HG03571 (cell line): ENCODE measurements at regions not wholly inside any gene's neighbourhood (a gene's known extent, or its start where the extent isn't known, plus 50 kb on each side); places are given as distances from the start of the nearest gene placed in this dataset.

ENCODE experiments used
- ATAC-seq: cut with Tn5 transposase; IDR thresholded peaks from one replicate; pipeline ENCODE4 v1.9.1; 2021; ENCODE audit not compliant: unreplicated experiment

- ATAC-seq = no peak
Measured at GRCh38 chr5:158378931-158379330, 520.0 kb upstream of the CLINT1 start.

GRCh38 chr5:158376679-158377078, 517.7 kb upstream of the CLINT1 start:
- ATAC-seq = no peak

- ATAC-seq = no peak
Measured at GRCh38 chr5:158375531-158375930, 516.6 kb upstream of the CLINT1 start.

GRCh38 chr5:158373608-158374395, 514.9 kb upstream of the CLINT1 start:
- no peak for ATAC-seq

- ATAC-seq = no peak
Measured at GRCh38 chr5:158369241-158369640, 510.3 kb upstream of the CLINT1 start.

- ATAC-seq = no peak
Measured at GRCh38 chr5:158368686-158369085, 509.7 kb upstream of the CLINT1 start.

GRCh38 chr5:158364367-158364766, 505.4 kb upstream of the CLINT1 start:
- ATAC-seq = no peak

- no peak for ATAC-seq
Measured at GRCh38 chr5:158354958-158355357, 496.0 kb upstream of the CLINT1 start.

GRCh38 chr5:158351485-158352125, 492.7 kb upstream of the CLINT1 start:
- ATAC-seq = no peak

GRCh38 chr5:158349987-158350386, 491.0 kb upstream of the CLINT1 start:
- ATAC-seq = no peak

GRCh38 chr5:158344376-158344775, 485.4 kb upstream of the CLINT1 start:
- no peak for ATAC-seq

GRCh38 chr5:158340608-158341007, 481.7 kb upstream of the CLINT1 start:
- no peak for ATAC-seq

- ATAC-seq = no peak
Measured at GRCh38 chr5:158326256-158326655, 467.3 kb upstream of the CLINT1 start.

- no peak for ATAC-seq
Measured at GRCh38 chr5:158324236-158324635, 465.3 kb upstream of the CLINT1 start.

GRCh38 chr5:158322620-158323019, 463.7 kb upstream of the CLINT1 start:
- no peak for ATAC-seq

GRCh38 chr5:158320934-158321333, 462.0 kb upstream of the CLINT1 start:
- ATAC-seq = no peak

- no peak for ATAC-seq
Measured at GRCh38 chr5:158320178-158320674, 461.3 kb upstream of the CLINT1 start.

GRCh38 chr5:158317507-158317906, 458.6 kb upstream of the CLINT1 start:
- ATAC-seq = no peak

GRCh38 chr5:158313733-158314464, 455.0 kb upstream of the CLINT1 start:
- ATAC-seq = no peak

GRCh38 chr5:158313027-158313732, 454.2 kb upstream of the CLINT1 start:
- ATAC-seq = no peak
